Ectodermal cell (in vitro differentiated cells): ENCODE measurements at regions not wholly inside any gene's neighbourhood (a gene's known extent, or its start where the extent isn't known, plus 50 kb on each side); places are given as distances from the start of the nearest gene placed in this dataset.

Source experiments
- H3K27ac ChIP-seq: 2 replicates; pipeline ENCODE4 v1.7.0; 2013; ENCODE audit warnings: mild to moderate bottlenecking, low read depth, low read length; ENCODE audit not compliant: insufficient read depth, poor library complexity, severe bottlenecking
- H3K27me3 ChIP-seq: 2 replicates; pipeline ENCODE4 v1.7.0; 2013; ENCODE audit warnings: mild to moderate bottlenecking, low read length; ENCODE audit not compliant: insufficient read depth, control insufficient read depth, poor library complexity, severe bottlenecking
- H3K36me3 ChIP-seq: one replicate; pipeline ENCODE4 v1.7.0; 2013; ENCODE audit warnings: low read length; ENCODE audit not compliant: control insufficient read depth, insufficient read depth
- H3K4me1 ChIP-seq: one replicate; pipeline ENCODE4 v1.7.0; 2013; ENCODE audit warnings: low read length; ENCODE audit not compliant: control insufficient read depth, insufficient read depth
- H3K4me3 ChIP-seq: 2 replicates; pipeline ENCODE4 v1.7.0; 2013; ENCODE audit warnings: low read depth, low read length, control low read depth; ENCODE audit not compliant: insufficient read depth
- H3K9me3 ChIP-seq: 2 replicates; pipeline ENCODE4 v1.7.0; 2013; ENCODE audit warnings: mild to moderate bottlenecking, low read length, moderate library complexity; ENCODE audit not compliant: control insufficient read depth
- WGBS, 2 experiments: methylation state at CpG; one replicate each; pipeline ENCODE4 v1.1.7; 2013; ENCODE audit warnings: missing lambda C conversion rate in 2 of 2; 5-methylcytosine and 5-hydroxymethylcytosine counted together

GRCh38 chr12:23290627-23291330 lies 658.7 kb downstream of the SOX5 start:
- Histone ChIP-seq H3K27me3 (no peaks in the 10 kb centered on the region), H3K36me3 (no peaks in the 10 kb centered on the region), H3K4me3 (no peak overlapping the region), H3K9me3 (no peaks in the 10 kb centered on the region), H3K4me1 (no peaks in the 10 kb centered on the region), H3K27ac (no peak overlapping the region)
- 85 to 94% methylated on average over 1 of the region's 1 CpG for WGBS, 2 experiments

GRCh38 chr12:23303220-23303619 lies 646.2 kb downstream of the SOX5 start:
- no peak overlapping the region for H3K4me3 ChIP-seq
- H3K9me3 ChIP-seq: no peaks in the 10 kb centered on the region
- H3K36me3 ChIP-seq: no peaks in the 10 kb centered on the region
- no peak overlapping the region for H3K27ac ChIP-seq
- no peaks in the 10 kb centered on the region for H3K4me1 ChIP-seq
- H3K27me3 ChIP-seq: no peaks in the 10 kb centered on the region
- WGBS, 2 experiments: 92 to 94% methylated on average over 3 of the region's 3 CpGs

GRCh38 chr12:23303821-23304220 lies 645.6 kb downstream of the SOX5 start:
- Histone ChIP-seq H3K4me3 (no peak overlapping the region), H3K4me1 (no peaks in the 10 kb centered on the region), H3K9me3 (no peaks in the 10 kb centered on the region), H3K27me3 (no peaks in the 10 kb centered on the region), H3K36me3 (no peaks in the 10 kb centered on the region), H3K27ac (no peak overlapping the region)
- WGBS, 2 experiments: 88 to 93% methylated on average over 1 of the region's 1 CpG

GRCh38 chr12:23333938-23334337 lies 615.5 kb downstream of the SOX5 start:
- no peaks in the 10 kb centered on the region for H3K27me3 ChIP-seq
- WGBS, 2 experiments: 100% methylated on average over 2 of the region's 2 CpGs; no CpG with 5 or more reads in 1 of the 2 experiments
- no peak overlapping the region for H3K4me3 ChIP-seq
- no peak overlapping the region for H3K27ac ChIP-seq
- no peaks in the 10 kb centered on the region for H3K36me3 ChIP-seq
- no peaks in the 10 kb centered on the region for H3K4me1 ChIP-seq
- H3K9me3 ChIP-seq: no peaks in the 10 kb centered on the region

GRCh38 chr12:23335593-23335992 lies 613.9 kb downstream of the SOX5 start:
- Histone ChIP-seq H3K36me3 (no peaks in the 10 kb centered on the region), H3K9me3 (no peaks in the 10 kb centered on the region), H3K4me1 (no peaks in the 10 kb centered on the region), H3K4me3 (no peak overlapping the region), H3K27me3 (no peaks in the 10 kb centered on the region), H3K27ac (no peak overlapping the region)
- 96 to 99% methylated on average over 3 of the region's 3 CpGs for WGBS, 2 experiments

GRCh38 chr12:23337213-23337612 lies 612.3 kb downstream of the SOX5 start:
- no peaks in the 10 kb centered on the region for H3K9me3 ChIP-seq
- no peaks in the 10 kb centered on the region for H3K36me3 ChIP-seq
- H3K4me3 ChIP-seq: no peak overlapping the region
- H3K27me3 ChIP-seq: no peaks in the 10 kb centered on the region
- no peak overlapping the region for H3K27ac ChIP-seq
- 91 to 97% methylated on average over 3 of the region's 3 CpGs for WGBS, 2 experiments
- H3K4me1 ChIP-seq: no peaks in the 10 kb centered on the region

- 60 to 70% methylated on average over 1 of the region's 1 CpG for WGBS, 2 experiments
- no peaks in the 10 kb centered on the region for H3K36me3 ChIP-seq
- H3K4me1 ChIP-seq: no peaks in the 10 kb centered on the region
- no peak overlapping the region for H3K4me3 ChIP-seq
- no peaks in the 10 kb centered on the region for H3K9me3 ChIP-seq
- H3K27ac ChIP-seq: no peak overlapping the region
- H3K27me3 ChIP-seq: no peaks in the 10 kb centered on the region
Observed at GRCh38 chr12:23340351-23340750, 609.1 kb downstream of the SOX5 start.

GRCh38 chr12:23342407-23342806 lies 607.1 kb downstream of the SOX5 start:
- H3K36me3 ChIP-seq: no peaks in the 10 kb centered on the region

GRCh38 chr12:23349564-23349963 lies 599.9 kb downstream of the SOX5 start:
- H3K4me1 ChIP-seq: no peaks in the 10 kb centered on the region
- H3K36me3 ChIP-seq: no peaks in the 10 kb centered on the region
- H3K27ac ChIP-seq: no peak overlapping the region
- 92 to 100% methylated on average over 2 to 3 of the region's 3 CpGs for WGBS, 2 experiments
- H3K9me3 ChIP-seq: no peaks in the 10 kb centered on the region
- no peak overlapping the region for H3K4me3 ChIP-seq
- no peaks in the 10 kb centered on the region for H3K27me3 ChIP-seq

More at GRCh38 chr12:23342407-23342806, 607.1 kb downstream of the SOX5 start:
- Histone ChIP-seq H3K27ac (no peak overlapping the region), H3K4me3 (no peak overlapping the region), H3K9me3 (no peaks in the 10 kb centered on the region), H3K27me3 (no peaks in the 10 kb centered on the region), H3K4me1 (no peaks in the 10 kb centered on the region)
- WGBS, 2 experiments: 100% methylated on average over 1 of the region's 1 CpG

GRCh38 chr12:23350808-23351207 lies 598.7 kb downstream of the SOX5 start:
- WGBS, 2 experiments: 93% methylated on average over 1 of the region's 2 CpGs; no CpG with 5 or more reads in 1 of the 2 experiments
- Histone ChIP-seq H3K4me1 (no peaks in the 10 kb centered on the region), H3K4me3 (no peak overlapping the region), H3K9me3 (no peaks in the 10 kb centered on the region), H3K27me3 (no peaks in the 10 kb centered on the region), H3K36me3 (no peaks in the 10 kb centered on the region), H3K27ac (no peak overlapping the region)
